ENCODE measurements at regions not wholly inside any gene's neighbourhood (a gene's known extent, or its start where the extent isn't known, plus 50 kb on each side); places are given as distances from the start of the nearest gene placed in this dataset.

DNA sequence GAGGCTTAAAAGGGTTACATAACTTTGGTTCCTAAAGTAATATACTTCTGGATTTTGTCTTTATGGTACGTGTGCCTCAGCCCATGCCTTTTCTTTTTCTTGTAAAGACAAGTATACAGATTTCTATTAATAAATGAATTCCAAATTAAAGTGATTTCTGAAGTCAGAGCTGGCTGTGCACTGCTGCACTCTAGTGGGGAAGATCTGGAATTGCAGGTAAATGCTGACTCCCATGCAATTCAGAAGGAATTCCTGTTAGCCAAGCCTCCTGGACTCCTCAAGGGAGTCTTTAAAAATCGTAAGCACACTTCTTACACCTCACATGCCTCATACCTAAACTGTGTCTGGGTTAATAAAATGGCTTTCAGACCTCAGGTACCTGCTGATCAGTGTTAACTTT is 118.4 kb upstream of the SLC7A1 start:
- no peaks in the 10 kb centered on the region for H3K36me3 ChIP-seq (ENCODE audit: control insufficient read depth in 3 of 3, insufficient read depth in 3 of 3, low read length in 3 of 3)
- no peaks in the 10 kb centered on the region for H3K27me3 ChIP-seq (ENCODE audit: control insufficient read depth in 3 of 3, insufficient read depth in 3 of 3, low read length in 3 of 3)
- H3K4me1 ChIP-seq (ENCODE audit: control insufficient read depth in 3 of 3, insufficient read depth in 3 of 3, low read length in 3 of 3) = no peaks in the 10 kb centered on the region
- H3K4me3 ChIP-seq (ENCODE audit: low read length in 3 of 3) = no peak overlapping the region
- H3K9me3 ChIP-seq (ENCODE audit: control insufficient read depth in 3 of 3, low read length in 3 of 3) = peaks cover 0 to 10% (median 2%) of the 10 kb centered on the region in 3 donors
- H3K9ac ChIP-seq (ENCODE audit: low read depth in 1 of 3, low read length in 3 of 3) = no peak overlapping the region
- no peak overlapping the region for H3K27ac ChIP-seq (ENCODE audit: low read depth, low read length)

DNA sequence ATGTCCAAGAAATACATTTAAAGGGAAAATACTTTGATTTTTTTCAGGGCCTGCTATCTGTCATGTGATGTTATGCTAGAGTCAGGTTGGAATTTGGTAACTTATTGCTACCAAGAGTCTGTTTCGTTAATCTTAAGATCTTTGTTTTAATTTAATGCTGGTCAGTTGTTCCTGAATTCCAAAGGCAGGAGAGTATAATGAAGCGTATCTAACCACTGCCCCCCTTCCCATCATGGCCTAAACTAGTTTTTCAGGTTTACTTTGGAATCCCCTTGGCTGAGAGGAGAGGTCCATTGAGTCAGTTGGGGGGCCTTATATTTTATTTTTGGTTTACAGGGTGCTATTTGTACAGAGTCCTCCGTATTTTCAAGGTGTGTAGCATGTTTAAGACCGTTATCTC is 116.3 kb upstream of the SLC7A1 start:
- Histone ChIP-seq H3K9me3 (ENCODE audit: control insufficient read depth in 3 of 3, low read length in 3 of 3) (peaks cover 0 to 10% (median 2%) of the 10 kb centered on the region in 3 donors), H3K4me3 (ENCODE audit: low read length in 3 of 3) (no peak overlapping the region), H3K36me3 (ENCODE audit: control insufficient read depth in 3 of 3, insufficient read depth in 3 of 3, low read length in 3 of 3) (no peaks in the 10 kb centered on the region)

DNA sequence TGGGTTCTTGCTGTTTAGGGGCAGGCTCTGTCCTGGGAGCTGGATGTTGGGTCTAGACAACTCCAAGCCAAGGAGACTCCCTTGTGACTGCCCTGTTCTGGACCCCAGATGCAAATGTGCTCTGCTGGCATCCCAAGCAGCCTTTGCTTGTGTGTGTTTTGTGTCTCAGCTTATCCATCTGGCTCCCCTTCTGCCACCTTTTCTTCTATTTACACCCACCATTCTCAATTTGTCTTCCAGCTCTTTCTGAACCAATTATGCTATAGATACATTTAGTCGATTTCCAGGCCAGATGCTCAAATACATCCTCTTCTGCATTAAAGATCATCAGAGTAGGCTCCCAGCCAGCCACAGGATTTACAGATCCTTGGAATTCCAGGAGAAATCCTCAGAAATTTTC is 115.0 kb upstream of the SLC7A1 start:
- no peaks in the 10 kb centered on the region for H3K36me3 ChIP-seq (ENCODE audit: control insufficient read depth in 3 of 3, insufficient read depth in 3 of 3, low read length in 3 of 3)
- H3K4me3 ChIP-seq (ENCODE audit: low read length in 3 of 3) = no peak overlapping the region
- H3K9ac ChIP-seq (ENCODE audit: low read depth in 1 of 3, low read length in 3 of 3) = no peak overlapping the region
- no peaks in the 10 kb centered on the region for H3K4me1 ChIP-seq (ENCODE audit: control insufficient read depth in 3 of 3, insufficient read depth in 3 of 3, low read length in 3 of 3)
- H3K27ac ChIP-seq (ENCODE audit: low read depth, low read length) = no peak overlapping the region
- H3K27me3 ChIP-seq (ENCODE audit: control insufficient read depth in 3 of 3, insufficient read depth in 3 of 3, low read length in 3 of 3) = no peaks in the 10 kb centered on the region
- peaks cover 0 to 10% (median 2%) of the 10 kb centered on the region in 3 donors for H3K9me3 ChIP-seq (ENCODE audit: control insufficient read depth in 3 of 3, low read length in 3 of 3)

More for the DNA sequence above, 116.3 kb upstream of the SLC7A1 start:
- Histone ChIP-seq H3K9ac (ENCODE audit: low read depth in 1 of 3, low read length in 3 of 3) (no peak overlapping the region), H3K4me1 (ENCODE audit: control insufficient read depth in 3 of 3, insufficient read depth in 3 of 3, low read length in 3 of 3) (no peaks in the 10 kb centered on the region), H3K27me3 (ENCODE audit: control insufficient read depth in 3 of 3, insufficient read depth in 3 of 3, low read length in 3 of 3) (no peaks in the 10 kb centered on the region), H3K27ac (ENCODE audit: low read depth, low read length) (no peak overlapping the region)

DNA sequence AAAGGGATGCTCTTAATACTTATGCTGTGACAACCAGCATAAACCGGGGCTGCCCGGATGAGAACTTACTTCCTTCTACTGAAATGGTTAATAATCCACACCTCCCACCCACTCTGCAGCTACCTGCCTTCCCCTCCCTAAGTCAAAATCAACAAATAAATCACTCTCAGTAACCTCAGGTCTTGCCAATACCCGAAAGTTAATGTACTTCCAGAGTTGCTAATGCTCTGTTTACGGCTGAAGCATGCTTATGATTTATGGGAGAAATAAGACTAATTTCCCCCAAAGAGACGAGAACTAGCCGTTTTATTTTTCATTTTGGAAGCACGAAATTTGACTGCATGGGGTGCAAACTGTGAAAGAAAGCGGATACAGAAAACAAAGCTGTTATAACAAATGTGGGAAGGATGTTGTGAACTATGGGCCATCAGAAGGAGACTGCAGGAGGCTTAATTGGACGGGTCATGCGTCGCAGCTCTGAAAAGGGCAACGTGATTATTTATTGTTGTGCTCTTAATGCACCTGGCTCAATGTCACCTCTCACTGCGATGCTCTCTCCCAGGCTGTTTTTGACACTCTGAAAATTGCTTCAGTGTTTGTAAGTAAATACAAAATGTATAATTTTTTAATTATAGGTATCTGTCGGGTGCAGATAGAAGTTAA is 114.0 kb upstream of the SLC7A1 start:
- H3K4me1 ChIP-seq (ENCODE audit: control insufficient read depth in 3 of 3, insufficient read depth in 3 of 3, low read length in 3 of 3) = peaks cover 0 to 6% (median 0%) of the 10 kb centered on the region in 3 donors
- no peak overlapping the region for H3K9ac ChIP-seq (ENCODE audit: low read depth in 1 of 3, low read length in 3 of 3)
- no peaks in the 10 kb centered on the region for H3K36me3 ChIP-seq (ENCODE audit: control insufficient read depth in 3 of 3, insufficient read depth in 3 of 3, low read length in 3 of 3)
- no peak overlapping the region for H3K27ac ChIP-seq (ENCODE audit: low read depth, low read length)
- peaks cover 0 to 8% (median 0%) of the 10 kb centered on the region in 3 donors for H3K9me3 ChIP-seq (ENCODE audit: control insufficient read depth in 3 of 3, low read length in 3 of 3)
- H3K4me3 ChIP-seq (ENCODE audit: low read length in 3 of 3) = no peak overlapping the region
- no peaks in the 10 kb centered on the region for H3K27me3 ChIP-seq (ENCODE audit: control insufficient read depth in 3 of 3, insufficient read depth in 3 of 3, low read length in 3 of 3)

DNA sequence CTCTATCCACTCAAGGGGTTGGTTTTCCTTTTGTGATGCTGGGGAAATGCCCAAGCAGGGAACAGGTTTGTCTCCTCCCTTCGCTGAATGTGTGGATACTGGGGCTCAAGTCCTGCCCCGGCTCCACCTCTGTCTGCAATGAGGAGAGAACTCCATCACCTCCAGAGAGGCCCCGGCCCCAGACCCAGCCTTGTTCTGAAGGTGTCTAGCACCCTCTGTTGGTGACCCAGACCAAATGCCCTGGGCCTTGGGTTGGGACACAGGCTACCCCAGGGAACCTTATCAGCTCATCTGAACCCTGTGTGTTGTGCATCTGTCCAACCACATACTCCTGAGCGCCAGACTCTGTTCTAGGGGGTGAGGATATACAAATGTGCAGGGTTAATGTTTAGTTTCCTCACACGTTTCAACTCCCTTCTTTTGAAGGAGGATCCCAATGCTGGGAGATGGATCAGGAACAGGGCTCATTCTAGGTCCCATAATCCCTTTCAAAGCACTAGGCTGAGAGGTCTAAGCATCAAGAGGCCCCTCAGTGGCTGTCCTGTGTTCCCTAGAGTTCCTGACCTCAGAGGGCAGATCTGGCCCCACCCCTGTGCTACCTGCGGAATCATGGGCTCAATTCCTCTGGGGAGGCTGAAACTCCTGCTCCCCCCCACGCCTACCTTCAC is 112.5 kb upstream of the SLC7A1 start:
- H3K4me3 ChIP-seq (ENCODE audit: low read length in 3 of 3) = no peak overlapping the region
- no peaks in the 10 kb centered on the region for H3K9me3 ChIP-seq (ENCODE audit: control insufficient read depth in 3 of 3, low read length in 3 of 3)
- H3K27me3 ChIP-seq (ENCODE audit: control insufficient read depth in 3 of 3, insufficient read depth in 3 of 3, low read length in 3 of 3) = no peaks in the 10 kb centered on the region
- no peak overlapping the region for H3K9ac ChIP-seq (ENCODE audit: low read depth in 1 of 3, low read length in 3 of 3)
- peaks cover 0 to 9% (median 4%) of the 10 kb centered on the region in 3 donors for H3K4me1 ChIP-seq (ENCODE audit: control insufficient read depth in 3 of 3, insufficient read depth in 3 of 3, low read length in 3 of 3)
- no peaks in the 10 kb centered on the region for H3K36me3 ChIP-seq (ENCODE audit: control insufficient read depth in 3 of 3, insufficient read depth in 3 of 3, low read length in 3 of 3)
- H3K27ac ChIP-seq (ENCODE audit: low read depth, low read length) = no peak overlapping the region

DNA sequence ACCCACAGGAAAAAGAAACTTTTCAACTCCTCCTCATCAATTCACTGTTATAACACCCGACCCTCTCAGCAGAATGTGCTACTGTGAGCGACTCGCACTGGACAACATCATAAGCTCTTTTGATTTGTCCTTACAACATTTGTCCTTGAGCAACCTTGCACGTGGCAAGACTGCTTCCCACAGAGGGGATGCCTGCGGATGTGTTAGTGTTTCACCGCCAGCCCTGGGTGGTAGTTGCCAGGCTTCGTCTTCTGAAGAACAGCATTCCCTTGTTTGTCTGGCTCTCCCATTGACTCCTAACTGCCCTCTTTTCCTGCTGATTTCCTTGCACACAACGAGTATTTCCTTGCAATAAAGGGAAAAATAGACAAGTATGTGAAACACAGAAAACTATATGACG is 111.4 kb upstream of the SLC7A1 start:
- H3K36me3 ChIP-seq (ENCODE audit: control insufficient read depth in 3 of 3, insufficient read depth in 3 of 3, low read length in 3 of 3) = no peaks in the 10 kb centered on the region
- H3K9ac ChIP-seq (ENCODE audit: low read depth in 1 of 3, low read length in 3 of 3) = no peak overlapping the region
- peaks cover 0 to 12% (median 4%) of the 10 kb centered on the region in 3 donors for H3K4me1 ChIP-seq (ENCODE audit: control insufficient read depth in 3 of 3, insufficient read depth in 3 of 3, low read length in 3 of 3)
- no peak overlapping the region for H3K27ac ChIP-seq (ENCODE audit: low read depth, low read length)
- no peaks in the 10 kb centered on the region for H3K27me3 ChIP-seq (ENCODE audit: control insufficient read depth in 3 of 3, insufficient read depth in 3 of 3, low read length in 3 of 3)
- H3K9me3 ChIP-seq (ENCODE audit: control insufficient read depth in 3 of 3, low read length in 3 of 3) = no peaks in the 10 kb centered on the region
- H3K4me3 ChIP-seq (ENCODE audit: low read length in 3 of 3) = no peak overlapping the region

DNA sequence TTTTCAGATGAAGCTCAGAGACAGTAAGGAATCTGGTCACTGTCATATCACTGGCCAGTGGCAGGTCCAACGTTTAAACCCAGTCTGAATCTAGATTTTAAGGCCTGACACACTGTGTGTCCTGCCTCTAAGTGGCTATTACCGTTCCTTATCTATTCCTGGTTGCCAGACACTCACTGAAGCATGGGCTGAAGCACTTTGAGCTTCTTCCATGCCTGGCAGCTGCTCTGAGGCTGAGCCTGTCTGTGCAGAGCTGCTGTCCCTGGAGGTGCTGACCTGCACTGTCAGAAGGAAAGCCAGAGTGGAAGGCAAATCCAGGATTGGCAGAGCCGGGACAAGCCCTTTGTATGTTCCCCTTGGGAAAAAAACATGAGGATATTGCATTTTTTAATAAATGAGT is 109.2 kb upstream of the SLC7A1 start:
- no peaks in the 10 kb centered on the region for H3K27me3 ChIP-seq (ENCODE audit: control insufficient read depth in 3 of 3, insufficient read depth in 3 of 3, low read length in 3 of 3)
- H3K27ac ChIP-seq (ENCODE audit: low read depth, low read length) = no peak overlapping the region
- H3K9ac ChIP-seq (ENCODE audit: low read depth in 1 of 3, low read length in 3 of 3) = no peak overlapping the region
- H3K9me3 ChIP-seq (ENCODE audit: control insufficient read depth in 3 of 3, low read length in 3 of 3) = no peaks in the 10 kb centered on the region
- no peak overlapping the region for H3K4me3 ChIP-seq (ENCODE audit: low read length in 3 of 3)
- H3K4me1 ChIP-seq (ENCODE audit: control insufficient read depth in 3 of 3, insufficient read depth in 3 of 3, low read length in 3 of 3) = peaks cover 0 to 12% (median 4%) of the 10 kb centered on the region in 3 donors
- H3K36me3 ChIP-seq (ENCODE audit: control insufficient read depth in 3 of 3, insufficient read depth in 3 of 3, low read length in 3 of 3) = no peaks in the 10 kb centered on the region

DNA sequence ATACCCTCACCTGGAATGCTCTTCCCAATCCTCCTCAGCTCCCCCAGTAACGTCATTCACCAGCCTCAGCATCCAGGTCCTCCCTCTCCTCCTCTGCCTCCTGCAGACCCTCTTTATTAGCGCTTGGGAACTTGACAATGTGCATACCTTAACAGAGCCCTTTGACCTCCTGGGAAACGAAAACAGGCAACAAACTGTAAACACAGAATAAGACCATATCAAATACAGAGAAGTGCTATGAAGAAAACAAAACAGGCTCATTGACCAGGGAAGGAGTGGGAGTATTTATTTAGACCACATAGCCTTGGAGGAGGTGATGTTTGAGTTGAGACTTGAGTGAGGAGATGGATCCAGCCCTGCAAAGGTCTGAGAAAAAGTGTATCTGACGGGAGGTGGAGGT is 107.9 kb upstream of the SLC7A1 start:
- H3K4me1 ChIP-seq (ENCODE audit: control insufficient read depth in 3 of 3, insufficient read depth in 3 of 3, low read length in 3 of 3) = peaks cover 0 to 12% (median 4%) of the 10 kb centered on the region in 3 donors
- H3K9ac ChIP-seq (ENCODE audit: low read depth in 1 of 3, low read length in 3 of 3) = no peak overlapping the region
- no peaks in the 10 kb centered on the region for H3K27me3 ChIP-seq (ENCODE audit: control insufficient read depth in 3 of 3, insufficient read depth in 3 of 3, low read length in 3 of 3)
- H3K9me3 ChIP-seq (ENCODE audit: control insufficient read depth in 3 of 3, low read length in 3 of 3) = no peaks in the 10 kb centered on the region
- H3K27ac ChIP-seq (ENCODE audit: low read depth, low read length) = peak overlapping the region; percentile 7
- no peaks in the 10 kb centered on the region for H3K36me3 ChIP-seq (ENCODE audit: control insufficient read depth in 3 of 3, insufficient read depth in 3 of 3, low read length in 3 of 3)
- H3K4me3 ChIP-seq (ENCODE audit: low read length in 3 of 3) = no peak overlapping the region

DNA sequence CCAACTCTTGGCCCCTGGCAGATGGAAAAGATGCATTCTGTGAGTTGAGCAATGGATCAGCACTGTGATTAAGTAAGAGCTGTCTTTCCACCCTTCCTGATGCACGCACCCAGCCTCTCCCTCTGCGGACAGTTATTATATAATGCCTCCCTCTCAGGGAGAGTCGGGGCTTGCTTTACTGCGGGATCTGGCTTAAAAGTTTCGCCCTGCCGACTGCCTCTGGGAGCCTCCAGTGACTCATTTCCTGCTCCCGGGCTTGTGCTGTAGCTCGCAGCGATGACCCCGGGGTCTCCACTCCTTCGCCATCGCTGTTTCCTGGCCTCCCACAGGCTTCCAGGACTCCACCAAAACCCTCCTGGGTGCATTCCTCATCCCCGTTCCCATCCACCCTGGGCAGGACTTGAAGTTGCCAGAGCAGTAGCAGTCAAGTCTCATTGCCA is 107.4 kb upstream of the SLC7A1 start:
- Histone ChIP-seq H3K36me3 (ENCODE audit: control insufficient read depth in 3 of 3, insufficient read depth in 3 of 3, low read length in 3 of 3) (no peaks in the 10 kb centered on the region), H3K27ac (ENCODE audit: low read depth, low read length) (peak overlapping the region; percentile 7), H3K27me3 (ENCODE audit: control insufficient read depth in 3 of 3, insufficient read depth in 3 of 3, low read length in 3 of 3) (no peaks in the 10 kb centered on the region), H3K9ac (ENCODE audit: low read depth in 1 of 3, low read length in 3 of 3) (no peak overlapping the region), H3K9me3 (ENCODE audit: control insufficient read depth in 3 of 3, low read length in 3 of 3) (no peaks in the 10 kb centered on the region), H3K4me3 (ENCODE audit: low read length in 3 of 3) (no peak overlapping the region), H3K4me1 (ENCODE audit: control insufficient read depth in 3 of 3, insufficient read depth in 3 of 3, low read length in 3 of 3) (peaks cover 0 to 12% (median 4%) of the 10 kb centered on the region in 3 donors)

DNA sequence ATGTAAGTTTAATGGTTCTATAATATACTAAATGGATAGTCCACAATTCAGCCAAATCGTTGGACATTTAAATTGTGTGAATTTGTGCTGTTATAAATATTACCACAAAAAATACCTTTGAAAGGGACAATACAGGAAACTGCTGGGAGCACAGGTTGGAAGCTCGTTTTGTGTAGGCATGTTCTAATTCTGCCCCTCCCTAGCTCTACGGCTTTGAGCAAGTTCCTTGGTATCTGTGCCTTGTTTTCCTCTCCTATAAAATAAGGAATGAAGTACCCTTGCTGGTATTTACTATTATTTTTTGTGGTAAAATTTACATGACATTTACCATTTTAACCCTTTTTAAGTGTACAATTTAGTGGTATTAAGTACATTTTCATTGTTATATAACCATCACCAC is 102.6 kb upstream of the SLC7A1 start:
- Histone ChIP-seq H3K36me3 (ENCODE audit: control insufficient read depth in 3 of 3, insufficient read depth in 3 of 3, low read length in 3 of 3) (no peaks in the 10 kb centered on the region), H3K4me1 (ENCODE audit: control insufficient read depth in 3 of 3, insufficient read depth in 3 of 3, low read length in 3 of 3) (peaks cover 0 to 4% (median 1%) of the 10 kb centered on the region in 3 donors), H3K9ac (ENCODE audit: low read depth in 1 of 3, low read length in 3 of 3) (no peak overlapping the region), H3K4me3 (ENCODE audit: low read length in 3 of 3) (no peak overlapping the region), H3K9me3 (ENCODE audit: control insufficient read depth in 3 of 3, low read length in 3 of 3) (peaks cover 0 to 4% (median 0%) of the 10 kb centered on the region in 3 donors), H3K27me3 (ENCODE audit: control insufficient read depth in 3 of 3, insufficient read depth in 3 of 3, low read length in 3 of 3) (no peaks in the 10 kb centered on the region), H3K27ac (ENCODE audit: low read depth, low read length) (no peak overlapping the region)
